ENCODE measurements at regions not wholly inside any gene's neighbourhood (a gene's known extent, or its start where the extent isn't known, plus 50 kb on each side); places are given as distances from the start of the nearest gene placed in this dataset.

DNA sequence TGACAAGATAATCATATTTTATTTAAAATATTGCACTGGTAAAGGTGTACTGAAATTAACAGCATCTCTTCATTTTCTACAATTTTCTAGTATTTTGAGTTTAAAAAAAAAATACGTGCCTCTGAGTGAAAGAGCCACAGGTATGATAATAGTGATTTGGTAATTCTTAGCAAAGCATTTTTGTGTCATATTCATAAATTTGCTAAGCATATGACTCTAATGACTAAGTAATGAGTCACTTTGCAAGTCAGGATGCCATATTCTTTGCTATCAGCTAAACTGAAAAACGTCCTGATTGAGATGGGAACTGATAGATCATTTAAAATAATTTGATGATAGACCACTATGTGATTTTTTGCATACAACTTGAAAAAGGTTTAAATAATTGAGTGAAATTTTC is 136.1 kb upstream of the IRS2 start:
- TF ChIP-seq, protein P1, sequence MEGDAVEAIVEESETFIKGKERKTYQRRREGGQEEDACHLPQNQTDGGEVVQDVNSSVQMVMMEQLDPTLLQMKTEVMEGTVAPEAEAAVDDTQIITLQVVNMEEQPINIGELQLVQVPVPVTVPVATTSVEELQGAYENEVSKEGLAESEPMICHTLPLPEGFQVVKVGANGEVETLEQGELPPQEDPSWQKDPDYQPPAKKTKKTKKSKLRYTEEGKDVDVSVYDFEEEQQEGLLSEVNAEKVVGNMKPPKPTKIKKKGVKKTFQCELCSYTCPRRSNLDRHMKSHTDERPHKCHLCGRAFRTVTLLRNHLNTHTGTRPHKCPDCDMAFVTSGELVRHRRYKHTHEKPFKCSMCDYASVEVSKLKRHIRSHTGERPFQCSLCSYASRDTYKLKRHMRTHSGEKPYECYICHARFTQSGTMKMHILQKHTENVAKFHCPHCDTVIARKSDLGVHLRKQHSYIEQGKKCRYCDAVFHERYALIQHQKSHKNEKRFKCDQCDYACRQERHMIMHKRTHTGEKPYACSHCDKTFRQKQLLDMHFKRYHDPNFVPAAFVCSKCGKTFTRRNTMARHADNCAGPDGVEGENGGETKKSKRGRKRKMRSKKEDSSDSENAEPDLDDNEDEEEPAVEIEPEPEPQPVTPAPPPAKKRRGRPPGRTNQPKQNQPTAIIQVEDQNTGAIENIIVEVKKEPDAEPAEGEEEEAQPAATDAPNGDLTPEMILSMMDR (IDR thresholded peaks at IDR 0.05 in 8 of 11, conservative IDR thresholded peaks at IDR 0.05 in 3 of 11), result no peak
- TF ChIP-seq POLR2A (IDR thresholded peaks at IDR 0.05) (no peak), POLR2AphosphoS5 (IDR thresholded peaks at IDR 0.05) (no peak)
